Epidermal melanocyte (primary cell): ENCODE measurements at regions not wholly inside any gene's neighbourhood (a gene's known extent, or its start where the extent isn't known, plus 50 kb on each side); places are given as distances from the start of the nearest gene placed in this dataset.
"Not testable (repeated sequence)": the region's sequence is repeated elsewhere in the genome, so short reads cannot be mapped to it uniquely, and the experiment has no call there.

Source experiments
- DNase-seq: peaks from one replicate; pipeline ENCODE4 v3.0.0; 2011; ENCODE audit warnings: low spot score; ENCODE audit not compliant: insufficient read length

DNA sequence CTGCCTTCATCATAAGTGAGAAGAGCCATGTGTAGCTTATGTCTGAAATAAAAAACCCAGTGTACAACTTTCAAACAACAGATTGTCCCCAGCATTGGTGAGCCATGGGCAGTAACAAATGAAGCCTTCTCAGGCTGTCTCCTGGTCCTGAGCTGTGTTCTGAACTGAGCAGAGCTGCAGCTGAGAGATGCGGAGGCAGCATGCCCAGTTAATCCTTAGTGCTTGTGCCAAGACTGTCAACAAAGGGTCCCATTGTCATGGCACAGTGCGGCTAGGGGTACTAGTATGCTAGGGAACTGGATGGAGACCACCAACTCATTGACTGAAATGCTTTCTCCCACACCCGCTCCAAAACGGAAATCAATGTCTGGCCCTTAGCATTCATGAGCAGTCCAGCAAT, 154.3 kb downstream of the RMST start:
- DNase-seq, result no peak

GRCh38 chr12:97628962-97629361, 166.4 kb downstream of the RMST start:
- no peak for DNase-seq

GRCh38 chr12:97629382-97629781, 166.8 kb downstream of the RMST start:
- no peak for DNase-seq

DNA sequence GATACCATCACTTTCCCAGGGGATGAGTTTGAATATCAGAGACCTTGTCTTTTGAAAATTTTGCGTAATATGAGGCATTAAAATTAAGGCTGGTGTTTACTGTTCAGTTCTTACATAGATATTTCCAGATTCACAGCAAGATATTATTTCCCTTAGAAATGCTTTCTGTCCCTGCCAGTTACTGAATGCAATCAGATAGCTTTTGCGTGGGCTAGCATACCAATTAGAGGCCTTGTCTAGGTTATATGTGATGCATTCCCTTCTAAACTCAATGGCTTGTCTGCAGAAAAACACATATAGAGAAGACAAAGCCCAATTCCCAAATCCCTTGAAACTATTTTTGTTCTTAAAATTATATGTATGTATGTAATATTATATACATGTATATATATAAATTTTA, 167.8 kb downstream of the RMST start:
- DNase-seq, result no peak

- DNase-seq, result no peak
These were observed 168.3 kb downstream of the RMST start for GRCh38 chr12:97630875-97631274.

- DNase-seq, result no peak
These were observed 175.2 kb downstream of the RMST start for GRCh38 chr12:97637770-97638169.

DNA sequence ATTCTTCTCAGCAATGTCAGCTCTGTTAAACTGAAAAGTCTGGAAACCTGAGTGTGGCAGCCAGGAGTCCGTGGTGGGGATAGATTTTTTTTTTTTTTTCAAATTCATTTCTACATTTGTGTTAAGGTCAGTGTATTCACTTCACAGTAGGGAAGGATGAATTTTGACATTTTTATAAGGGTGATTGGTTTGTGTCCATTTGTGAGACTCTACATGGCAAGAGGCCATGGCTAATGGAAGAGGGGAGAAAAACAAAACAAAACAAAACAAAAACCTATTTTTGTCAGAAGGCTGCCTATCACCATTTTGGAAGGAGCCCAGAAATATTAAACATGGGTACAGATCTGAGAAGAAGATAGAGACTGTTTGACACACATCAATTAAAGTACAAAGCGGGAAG, 176.1 kb downstream of the RMST start:
- no peak for DNase-seq

DNA sequence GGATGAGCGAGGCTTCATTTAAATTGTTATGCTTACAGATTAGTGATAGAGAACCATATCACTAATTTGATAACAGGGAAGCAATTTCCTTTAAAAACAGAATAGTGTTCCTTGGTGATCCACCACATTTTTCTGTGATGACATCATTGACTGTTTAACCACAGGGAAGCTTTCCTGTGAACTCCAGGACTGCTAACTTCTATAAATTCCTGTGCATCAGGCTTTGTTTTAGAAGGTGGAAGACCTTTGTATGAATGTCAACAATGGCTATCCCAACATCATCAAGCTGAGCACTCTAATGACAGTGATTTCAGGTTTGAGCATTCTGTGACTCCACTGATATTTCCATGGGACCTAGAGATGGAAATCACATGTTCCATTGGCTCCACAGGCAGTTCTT, 177.1 kb downstream of the RMST start:
- DNase-seq, result no peak

DNA sequence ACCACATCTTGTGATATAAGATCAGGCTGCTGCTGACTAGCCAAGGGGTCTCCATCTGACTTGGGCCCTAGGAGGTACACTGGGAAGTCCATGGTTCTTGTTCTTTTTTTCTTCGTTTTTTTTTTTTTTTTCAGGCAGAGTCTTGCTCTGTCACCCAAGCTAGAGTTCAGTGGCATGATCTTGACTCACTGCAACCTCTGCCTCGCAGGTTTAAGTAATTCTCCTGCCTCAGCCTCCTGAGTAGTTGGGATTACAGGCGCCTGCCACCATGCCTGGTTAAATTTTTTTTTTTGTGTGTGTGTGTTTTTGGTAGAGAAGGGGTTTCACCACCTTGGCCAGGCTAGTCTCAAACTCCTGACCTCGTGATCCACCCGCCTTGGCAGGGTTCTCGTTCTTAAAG, 178.2 kb downstream of the RMST start:
- no peak for DNase-seq

DNA sequence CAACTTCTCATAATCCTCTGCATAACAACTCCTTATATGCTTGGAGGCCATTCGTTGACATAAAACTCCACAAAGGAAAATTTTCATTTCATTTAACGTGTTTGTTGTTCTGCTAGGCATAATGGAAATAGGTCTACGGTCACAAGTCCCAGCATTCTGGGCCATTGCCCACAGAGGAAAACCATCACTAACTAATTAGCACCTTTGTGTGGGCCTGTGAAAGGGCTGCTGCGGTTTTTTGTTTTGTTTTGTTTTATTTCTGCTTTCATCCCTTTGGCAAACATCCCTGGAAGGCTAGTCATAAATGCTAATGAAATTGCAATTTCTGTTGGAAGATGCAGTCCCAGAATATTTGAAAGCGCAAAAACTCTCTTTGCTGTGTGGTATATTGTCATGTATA, 180.3 kb downstream of the RMST start:
- DNase-seq, result no peak

- no peak for DNase-seq
These were observed 181.3 kb downstream of the RMST start for GRCh38 chr12:97643924-97644323.

- DNase-seq, result no peak
These were observed 183.1 kb downstream of the RMST start for GRCh38 chr12:97645726-97646125.

GRCh38 chr12:97647142-97647541, 184.5 kb downstream of the RMST start:
- DNase-seq, result no peak

DNA sequence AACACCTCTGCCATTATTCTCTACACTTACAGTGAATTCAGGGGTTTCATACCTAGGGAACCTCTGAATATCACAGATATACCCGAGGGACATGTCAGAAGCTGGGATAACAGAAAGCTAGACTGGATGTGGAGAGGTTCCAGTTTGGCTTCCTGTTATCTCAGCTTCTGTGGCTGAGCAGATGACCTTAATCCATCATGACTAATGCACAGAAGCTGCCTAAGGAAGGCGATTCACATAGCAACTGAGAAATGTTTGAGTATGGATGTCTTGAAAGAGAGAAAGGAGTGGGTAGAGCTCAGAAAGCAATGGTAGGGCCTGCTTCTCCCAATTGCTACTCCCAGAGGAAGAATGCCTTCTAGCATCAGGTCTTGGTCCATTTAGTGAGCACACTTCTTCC, 187.6 kb downstream of the RMST start:
- DNase-seq, result no peak

GRCh38 chr12:97656548-97656947, 193.9 kb downstream of the RMST start:
- DNase-seq, result not testable (repeated sequence)

GRCh38 chr12:97659117-97659880, 196.7 kb downstream of the RMST start:
- no peak for DNase-seq

GRCh38 chr12:97666263-97666662, 203.7 kb downstream of the RMST start:
- DNase-seq, result no peak

- no peak for DNase-seq
These were observed 210.3 kb downstream of the RMST start for GRCh38 chr12:97672870-97673269.

- DNase-seq, result no peak
These were observed 218.1 kb downstream of the RMST start for GRCh38 chr12:97680751-97681150.

DNA sequence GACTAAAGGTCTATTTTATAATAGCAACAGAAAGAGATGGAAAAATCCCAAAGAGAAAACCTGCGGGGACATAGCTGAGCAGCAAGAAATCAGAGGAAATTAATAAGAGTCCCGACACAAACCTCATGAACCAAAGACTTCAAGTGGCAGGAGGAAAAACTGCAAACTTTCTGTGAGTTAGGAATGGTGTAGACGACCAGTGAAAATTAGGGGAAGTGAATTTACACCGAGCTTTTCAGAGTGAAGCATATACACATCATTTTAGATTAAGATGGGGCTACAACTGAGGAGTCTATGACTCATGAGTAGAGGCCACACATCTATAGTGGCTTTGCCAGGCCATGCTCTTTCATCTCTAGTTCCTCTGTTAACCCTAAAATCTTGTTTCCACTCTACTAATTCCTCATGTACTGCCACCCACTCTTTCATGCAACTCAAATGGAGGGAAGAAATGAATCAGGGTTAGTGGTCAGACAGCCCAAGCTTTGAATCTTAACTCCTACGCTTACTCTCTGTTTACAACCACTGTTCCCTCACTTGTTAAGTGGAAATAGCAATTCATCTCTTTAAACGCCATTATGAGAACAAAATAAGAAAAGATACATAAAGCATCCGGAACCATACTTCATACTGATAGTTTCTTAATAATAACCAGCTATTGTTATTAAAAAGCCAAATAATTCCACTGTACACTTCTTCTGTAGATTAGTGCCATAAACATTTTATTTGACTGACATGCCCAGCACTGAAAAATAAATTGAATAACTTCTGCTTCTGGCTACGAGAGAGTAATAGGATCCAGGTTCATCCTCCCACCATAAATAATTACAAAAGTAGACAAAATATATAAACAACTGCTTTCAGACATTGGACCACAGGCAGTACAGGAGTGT, 219.3 kb downstream of the RMST start:
- no peak for DNase-seq

DNA sequence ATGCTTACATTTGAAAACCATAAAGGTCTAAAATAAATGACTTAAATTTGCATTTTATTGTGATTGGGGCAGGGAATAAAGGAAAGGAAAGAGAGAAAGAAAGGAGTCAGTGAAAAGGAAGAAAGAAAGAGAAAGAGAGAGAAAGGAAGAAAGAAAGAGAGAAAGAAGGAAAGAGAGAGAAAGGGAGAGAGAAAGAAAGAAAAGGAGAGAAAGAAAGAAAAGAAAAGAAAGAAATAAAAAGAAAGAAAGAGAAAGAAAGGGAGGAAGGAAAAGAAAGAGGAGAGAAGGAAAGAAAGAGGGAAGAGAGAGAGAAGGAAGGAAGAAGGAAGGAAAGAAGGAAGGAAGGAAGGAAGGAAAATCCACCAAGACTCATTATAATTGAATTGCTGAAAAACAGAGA, 222.8 kb downstream of the RMST start:
- no peak for DNase-seq

DNA sequence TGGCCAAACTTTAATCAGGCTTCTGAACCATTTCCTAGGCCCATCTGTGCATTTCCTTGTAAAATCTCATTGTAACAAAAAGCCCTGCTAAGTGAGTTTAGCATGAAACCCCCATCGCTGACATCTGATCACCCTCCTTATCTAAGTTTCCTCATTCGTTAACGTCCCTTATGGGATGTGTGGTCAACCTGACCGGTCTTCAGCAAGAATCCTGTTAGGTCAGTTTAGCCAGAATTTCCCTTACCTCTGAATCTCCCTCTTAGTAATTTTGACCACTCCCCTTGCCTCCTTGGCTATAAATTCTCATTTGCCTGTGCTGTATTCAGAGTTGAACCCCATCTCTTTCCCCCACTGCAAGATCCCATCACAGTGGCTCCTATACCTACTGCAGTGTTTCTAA, 239.3 kb downstream of the RMST start:
- no peak for DNase-seq

- DNase-seq, result no peak
These were observed 248.8 kb downstream of the RMST start for GRCh38 chr12:97711392-97711791.
